ENCODE measurements at regions not wholly inside any gene's neighbourhood (a gene's known extent, or its start where the extent isn't known, plus 50 kb on each side); places are given as distances from the start of the nearest gene placed in this dataset.

GRCh38 chr4:175297965-175298565, 379.9 kb downstream of the ADAM29 start:
- DNase-seq (ENCODE audit: low spot score) = peak; percentile 5
- Histone ChIP-seq H2AFZ (ENCODE audit: low read length) (peak overlapping the region; percentile 40; the same call in 1 of the 2 replicates), H3K79me2 (ENCODE audit: insufficient read depth, low read depth, low read length) (no peaks in the 10 kb centered on the region), H3K27ac (ENCODE audit: low read depth, low read length, poor library complexity, severe bottlenecking) (no peak overlapping the region), H3K36me3 (ENCODE audit: insufficient read depth, low read length) (no peaks in the 10 kb centered on the region), H3K9me3 (ENCODE audit: low read length) (no peaks in the 10 kb centered on the region), H3K4me1 (ENCODE audit: insufficient read depth, low read length, poor library complexity, severe bottlenecking) (no peaks in the 10 kb centered on the region), H3K9me2 (ENCODE audit: insufficient read depth, low read length) (no peaks in the 10 kb centered on the region), H4K20me1 (ENCODE audit: insufficient read depth, low read length) (no peaks in the 10 kb centered on the region), H3K4me3 (ENCODE audit: low read depth, low read length, poor library complexity, severe bottlenecking) (no peak overlapping the region), H3K4me2 (ENCODE audit: low read length) (no peak overlapping the region)
- ChIA-PET CTCF (ENCODE audit: unreplicated experiment) (interaction anchor here (0.6 kb wide), 1 partner anchor 454 kb away, joined by 3 read pairs; no protein-coding TSS in a partner anchor), POLR2A (interaction anchor here (0.6 to 1.6 kb wide), 5 partner anchors 9 to 845 kb away, joined by 3 to 5 read pairs (median 3); no protein-coding TSS in a partner anchor)
- BruUV-seq (replicated peaks) = no TSS peak
- intact Hi-C loops (cut with micrococcal nuclease; ENCODE audit: unreplicated experiment) = no loop called here
- TF ChIP-seq EZH2phosphoT487 (IDR thresholded peaks at IDR 0.05; ENCODE audit: borderline replicate concordance, low read depth, low read length) = no peak

- POLR2A ChIA-PET = no interaction called here
- TF ChIP-seq, protein P1, sequence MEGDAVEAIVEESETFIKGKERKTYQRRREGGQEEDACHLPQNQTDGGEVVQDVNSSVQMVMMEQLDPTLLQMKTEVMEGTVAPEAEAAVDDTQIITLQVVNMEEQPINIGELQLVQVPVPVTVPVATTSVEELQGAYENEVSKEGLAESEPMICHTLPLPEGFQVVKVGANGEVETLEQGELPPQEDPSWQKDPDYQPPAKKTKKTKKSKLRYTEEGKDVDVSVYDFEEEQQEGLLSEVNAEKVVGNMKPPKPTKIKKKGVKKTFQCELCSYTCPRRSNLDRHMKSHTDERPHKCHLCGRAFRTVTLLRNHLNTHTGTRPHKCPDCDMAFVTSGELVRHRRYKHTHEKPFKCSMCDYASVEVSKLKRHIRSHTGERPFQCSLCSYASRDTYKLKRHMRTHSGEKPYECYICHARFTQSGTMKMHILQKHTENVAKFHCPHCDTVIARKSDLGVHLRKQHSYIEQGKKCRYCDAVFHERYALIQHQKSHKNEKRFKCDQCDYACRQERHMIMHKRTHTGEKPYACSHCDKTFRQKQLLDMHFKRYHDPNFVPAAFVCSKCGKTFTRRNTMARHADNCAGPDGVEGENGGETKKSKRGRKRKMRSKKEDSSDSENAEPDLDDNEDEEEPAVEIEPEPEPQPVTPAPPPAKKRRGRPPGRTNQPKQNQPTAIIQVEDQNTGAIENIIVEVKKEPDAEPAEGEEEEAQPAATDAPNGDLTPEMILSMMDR (conservative IDR thresholded peaks at IDR 0.05; ENCODE audit: low read length) = no peak
- Histone ChIP-seq H3K27ac (ENCODE audit: low read depth, low read length, poor library complexity, severe bottlenecking) (no peak overlapping the region), H3K79me2 (ENCODE audit: insufficient read depth, low read depth, low read length) (no peaks in the 10 kb centered on the region), H2AFZ (ENCODE audit: low read length) (peak overlapping the region; percentile 8; the same call in 1 of the 2 replicates), H3K4me1 (ENCODE audit: insufficient read depth, low read length, poor library complexity, severe bottlenecking) (no peaks in the 10 kb centered on the region), H3K36me3 (ENCODE audit: insufficient read depth, low read length) (no peaks in the 10 kb centered on the region), H3K9me2 (ENCODE audit: insufficient read depth, low read length) (no peaks in the 10 kb centered on the region), H3K4me2 (ENCODE audit: low read length) (no peak overlapping the region), H3K9me3 (ENCODE audit: low read length) (no peaks in the 10 kb centered on the region), H3K4me3 (ENCODE audit: low read depth, low read length, poor library complexity, severe bottlenecking) (no peak overlapping the region), H4K20me1 (ENCODE audit: insufficient read depth, low read length) (no peaks in the 10 kb centered on the region)
- CTCF ChIA-PET (ENCODE audit: unreplicated experiment) = no interaction called here
- intact Hi-C loops (cut with micrococcal nuclease; ENCODE audit: unreplicated experiment) = no loop called here
- no peak for DNase-seq (ENCODE audit: low spot score)
- no TSS peak for BruUV-seq (replicated peaks)
Measured at GRCh38 chr4:175306436-175306835, 388.3 kb downstream of the ADAM29 start.

- Histone ChIP-seq H3K4me3 (ENCODE audit: low read depth, low read length, poor library complexity, severe bottlenecking) (no peak overlapping the region), H3K36me3 (ENCODE audit: insufficient read depth, low read length) (no peaks in the 10 kb centered on the region), H3K9me2 (ENCODE audit: insufficient read depth, low read length) (no peaks in the 10 kb centered on the region), H3K4me2 (ENCODE audit: low read length) (no peak overlapping the region), H4K20me1 (ENCODE audit: insufficient read depth, low read length) (no peaks in the 10 kb centered on the region), H3K9me3 (ENCODE audit: low read length) (no peaks in the 10 kb centered on the region), H3K4me1 (ENCODE audit: insufficient read depth, low read length, poor library complexity, severe bottlenecking) (no peaks in the 10 kb centered on the region), H3K79me2 (ENCODE audit: insufficient read depth, low read depth, low read length) (no peaks in the 10 kb centered on the region), H3K27ac (ENCODE audit: low read depth, low read length, poor library complexity, severe bottlenecking) (no peak overlapping the region), H2AFZ (ENCODE audit: low read length) (no peak overlapping the region; the same call in 1 of the 2 replicates)
- no peak for TF ChIP-seq EZH2phosphoT487 (IDR thresholded peaks at IDR 0.05; ENCODE audit: borderline replicate concordance, low read depth, low read length)
- TF ChIP-seq, protein P1 (conservative IDR thresholded peaks at IDR 0.05; ENCODE audit: low read length) = no peak
- POLR2A ChIA-PET = interaction anchor here (0.6 to 1.3 kb wide), 3 partner anchors 8 to 178 kb away, joined by 3 to 6 read pairs (median 5); no protein-coding TSS in a partner anchor
- DNase-seq (ENCODE audit: low spot score) = no peak
- intact Hi-C loops (cut with micrococcal nuclease; ENCODE audit: unreplicated experiment) = no loop called here
- no TSS peak for BruUV-seq (replicated peaks)
- CTCF ChIA-PET (ENCODE audit: unreplicated experiment) = no interaction called here
Measured at GRCh38 chr4:175307326-175307725, 389.2 kb downstream of the ADAM29 start.

All from OCI-LY7 (cell line).